Tibial nerve (tissue), 4 donors: ENCODE measurements at regions not wholly inside any gene's neighbourhood (a gene's known extent, or its start where the extent isn't known, plus 50 kb on each side); places are given as distances from the start of the nearest gene placed in this dataset.
A peak's percentile ranks its signal among the peaks of the same experiment; 100 is the strongest.

Experiments used
- DNase-seq, 2 donors: peaks; one replicate each; pipeline ENCODE4 v3.0.0-alpha.2; 2019; ENCODE audit warnings: low spot score in 2 of 2
- H3K27ac ChIP-seq, 4 donors: fragments of 200-600 bp; sonication (generic) in 3 of 4; one replicate each; pipeline ENCODE4 v1.5.1; 2017 to 2019; ENCODE audit warnings: mild to moderate bottlenecking in 1 of 4
- H3K27me3 ChIP-seq, 2 donors: fragments of 200-600 bp; sonication (generic) in 1 of 2; one replicate each; pipeline versions ENCODE4 v1.5.1 to v1.6.0; 2017 to 2019
- H3K36me3 ChIP-seq, 3 donors: fragments of 200-600 bp; sonication (generic); one replicate each; pipeline ENCODE4 v1.5.1; 2018 to 2019
- H3K4me1 ChIP-seq, 4 donors: fragments of 200-600 bp; sonication (generic) in 3 of 4; one replicate each; pipeline ENCODE4 v1.5.1; 2017 to 2019
- H3K4me3 ChIP-seq, 4 donors: fragments of 200-600 bp; sonication (generic) in 3 of 4; one replicate each; pipeline ENCODE4 v1.5.1; 2017 to 2019; ENCODE audit warnings: mild to moderate bottlenecking in 1 of 4, moderate library complexity in 1 of 4
- H3K9me3 ChIP-seq, 4 donors: fragments of 200-600 bp; sonication (generic) in 3 of 4; one replicate each; pipeline ENCODE4 v1.5.1; 2017 to 2019
- EP300 ChIP-seq, 2 donors: sonication (generic); formaldehyde crosslinking; IDR thresholded peaks; one replicate each; pipeline ENCODE4 v1.6.1; 2017; ENCODE audit warnings: antibody characterized with exemption in 2 of 2, mild to moderate bottlenecking in 1 of 2
- POLR2A ChIP-seq, 2 donors: fragments of 450-650 bp; IDR thresholded peaks; one replicate each; pipeline ENCODE4 v1.6.1; 2017; ENCODE audit warnings: antibody characterized with exemption in 2 of 2, mild to moderate bottlenecking in 2 of 2, moderate library complexity in 2 of 2
- WGBS, 2 donors: methylation state at CpG; one replicate each; pipeline ENCODE4 v1.1.5; 2018; 5-methylcytosine and 5-hydroxymethylcytosine counted together
- TF ChIP-seq, protein P1 (sequence below), 5 experiments: fragments of 200-600 bp in 3 of 5; fragments of 450-650 bp in 2 of 5; sonication (generic) in 3 of 5; IDR thresholded peaks; one replicate each; pipeline ENCODE4 v1.5.1; 2016 to 2019; ENCODE audit warnings: antibody characterized with exemption in 5 of 5, mild to moderate bottlenecking in 3 of 5, moderate library complexity in 2 of 5

GRCh38 chr9:109875495-109876129 lies 95.6 kb downstream of the PALM2AKAP2 start:
- no peaks in the 10 kb centered on the region for H3K9me3 ChIP-seq
- WGBS, 2 donors = 63 to 78% methylated on average over 4 of the region's 4 CpGs
- TF ChIP-seq EP300 (IDR thresholded peaks at IDR 0.05) (no peak), POLR2A (IDR thresholded peaks at IDR 0.05) (no peak)
- H3K36me3 ChIP-seq = no peaks in the 10 kb centered on the region
- H3K27ac ChIP-seq = no peak overlapping the region
- no peaks in the 10 kb centered on the region for H3K27me3 ChIP-seq
- H3K4me1 ChIP-seq = no peaks in the 10 kb centered on the region
- H3K4me3 ChIP-seq = no peak overlapping the region
- DNase-seq = no peak

DNA sequence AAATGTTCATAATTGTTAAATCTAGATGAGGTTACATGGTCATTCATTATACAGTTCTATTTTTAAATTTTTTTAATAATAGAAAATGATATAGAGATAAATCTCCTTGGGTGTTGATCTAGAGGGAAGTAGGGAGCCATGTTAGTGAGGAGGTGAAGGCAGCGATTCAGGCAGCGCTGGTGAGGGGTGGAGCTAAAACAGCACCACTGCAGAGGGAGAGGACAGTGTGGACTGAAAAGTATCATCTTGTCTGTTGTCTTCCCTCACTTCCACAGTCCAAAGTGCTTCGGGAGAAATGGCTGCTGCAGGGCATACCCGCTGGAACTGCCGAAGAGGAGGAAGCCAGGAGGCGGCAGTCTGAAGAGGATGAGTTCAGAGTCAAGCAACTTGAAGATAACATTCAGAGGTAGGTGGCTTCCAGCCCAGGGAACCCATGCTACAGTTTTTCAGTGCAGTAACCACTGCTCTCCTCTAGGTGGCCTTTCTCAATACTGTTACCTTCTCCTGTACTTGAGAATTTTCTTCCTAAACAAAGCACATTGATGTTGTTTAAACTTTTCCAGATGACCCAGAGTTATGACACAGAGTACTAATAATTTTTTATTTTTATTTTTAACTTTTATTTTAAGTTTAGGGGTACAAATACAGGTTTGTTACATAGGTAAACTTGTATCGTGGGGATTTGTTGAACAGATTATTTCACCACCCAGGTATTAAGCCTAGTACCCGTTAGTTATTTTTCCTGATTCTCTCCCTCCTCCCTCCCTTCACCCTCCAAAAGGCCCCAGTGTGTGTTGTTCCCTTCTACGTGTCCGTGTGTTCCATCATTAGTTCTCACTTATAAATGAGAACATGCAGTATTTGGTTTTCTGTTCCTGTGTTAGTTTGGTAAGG lies 100.5 kb downstream of the PALM2AKAP2 start:
- no peak for DNase-seq
- TF ChIP-seq EP300 (IDR thresholded peaks at IDR 0.05) (no peak), POLR2A (IDR thresholded peaks at IDR 0.05) (no peak)
- TF ChIP-seq, protein P1, sequence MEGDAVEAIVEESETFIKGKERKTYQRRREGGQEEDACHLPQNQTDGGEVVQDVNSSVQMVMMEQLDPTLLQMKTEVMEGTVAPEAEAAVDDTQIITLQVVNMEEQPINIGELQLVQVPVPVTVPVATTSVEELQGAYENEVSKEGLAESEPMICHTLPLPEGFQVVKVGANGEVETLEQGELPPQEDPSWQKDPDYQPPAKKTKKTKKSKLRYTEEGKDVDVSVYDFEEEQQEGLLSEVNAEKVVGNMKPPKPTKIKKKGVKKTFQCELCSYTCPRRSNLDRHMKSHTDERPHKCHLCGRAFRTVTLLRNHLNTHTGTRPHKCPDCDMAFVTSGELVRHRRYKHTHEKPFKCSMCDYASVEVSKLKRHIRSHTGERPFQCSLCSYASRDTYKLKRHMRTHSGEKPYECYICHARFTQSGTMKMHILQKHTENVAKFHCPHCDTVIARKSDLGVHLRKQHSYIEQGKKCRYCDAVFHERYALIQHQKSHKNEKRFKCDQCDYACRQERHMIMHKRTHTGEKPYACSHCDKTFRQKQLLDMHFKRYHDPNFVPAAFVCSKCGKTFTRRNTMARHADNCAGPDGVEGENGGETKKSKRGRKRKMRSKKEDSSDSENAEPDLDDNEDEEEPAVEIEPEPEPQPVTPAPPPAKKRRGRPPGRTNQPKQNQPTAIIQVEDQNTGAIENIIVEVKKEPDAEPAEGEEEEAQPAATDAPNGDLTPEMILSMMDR (IDR thresholded peaks at IDR 0.05) = peak in 2 of 5 experiments; percentile 54 to 59
- 76 to 85% methylated on average over 10 of the region's 10 CpGs for WGBS, 2 donors

DNA sequence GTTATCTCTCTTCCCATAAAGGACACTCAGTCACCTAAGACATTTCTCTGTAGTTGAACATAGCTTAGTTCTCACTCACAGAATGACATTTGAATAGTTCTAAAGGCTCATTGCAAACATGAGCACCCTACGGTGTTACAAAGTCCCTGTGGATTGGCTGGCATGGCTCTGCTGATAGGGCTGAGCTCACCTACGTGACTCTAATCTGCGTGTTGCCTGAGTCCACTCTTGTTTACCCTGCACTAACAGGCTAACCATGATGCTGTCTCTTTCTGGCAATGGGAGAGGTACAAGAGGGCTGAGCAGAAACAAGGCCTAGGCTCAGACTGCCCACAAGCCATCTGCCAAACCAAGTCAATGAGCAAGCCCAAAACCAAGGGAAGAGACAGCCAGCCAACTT lies 103.6 kb downstream of the PALM2AKAP2 start:
- Histone ChIP-seq H3K36me3 (no peaks in the 10 kb centered on the region), H3K27me3 (no peaks in the 10 kb centered on the region), H3K27ac (no peak overlapping the region), H3K9me3 (no peaks in the 10 kb centered on the region), H3K4me3 (no peak overlapping the region), H3K4me1 (peaks cover 0 to 16% (median 5%) of the 10 kb centered on the region in 4 donors)
- TF ChIP-seq, protein P1 (IDR thresholded peaks at IDR 0.05) = no peak
- TF ChIP-seq EP300 (IDR thresholded peaks at IDR 0.05) = no peak
- no peak for TF ChIP-seq POLR2A (IDR thresholded peaks at IDR 0.05)
- WGBS, 2 donors = 97 to 100% methylated on average over 3 of the region's 3 CpGs
- DNase-seq = no peak

More for the DNA sequence above, 100.5 kb downstream of the PALM2AKAP2 start:
- Histone ChIP-seq H3K27me3 (no peaks in the 10 kb centered on the region), H3K4me1 (no peaks in the 10 kb centered on the region), H3K9me3 (no peaks in the 10 kb centered on the region), H3K36me3 (no peaks in the 10 kb centered on the region), H3K4me3 (no peak overlapping the region), H3K27ac (no peak overlapping the region)

DNA sequence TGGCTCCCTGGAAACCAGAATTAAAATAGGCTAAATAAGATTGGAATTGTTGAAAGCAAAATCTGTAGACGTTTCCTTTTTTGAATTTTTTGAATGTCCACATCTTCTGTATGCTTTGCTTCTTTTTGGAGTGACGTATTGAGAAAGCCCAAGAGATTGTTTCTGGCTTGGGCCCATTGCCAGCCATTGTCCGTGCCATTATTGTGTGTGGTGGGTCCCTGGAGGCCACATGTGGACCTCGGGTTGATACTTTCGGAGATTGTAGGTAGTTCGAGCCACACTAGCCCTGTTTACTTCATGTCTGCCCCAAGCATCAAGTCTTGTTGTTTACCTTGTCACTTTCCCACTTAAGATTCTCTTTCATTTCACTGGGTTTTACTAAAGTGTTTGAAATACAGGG lies 106.0 kb downstream of the PALM2AKAP2 start:
- TF ChIP-seq POLR2A (IDR thresholded peaks at IDR 0.05) (no peak), EP300 (IDR thresholded peaks at IDR 0.05) (no peak)
- TF ChIP-seq, protein P1 (IDR thresholded peaks at IDR 0.05) = no peak
- no peak overlapping the region for H3K4me3 ChIP-seq
- peaks cover 0 to 19% (median 5%) of the 10 kb centered on the region in 4 donors for H3K4me1 ChIP-seq
- H3K27me3 ChIP-seq = no peaks in the 10 kb centered on the region
- H3K9me3 ChIP-seq = no peaks in the 10 kb centered on the region
- H3K27ac ChIP-seq = no peak overlapping the region
- H3K36me3 ChIP-seq = no peaks in the 10 kb centered on the region
- 30 to 47% methylated on average over 6 of the region's 6 CpGs for WGBS, 2 donors
- DNase-seq = no peak

- DNase-seq = no peak
- Histone ChIP-seq H3K27ac (no peak overlapping the region), H3K4me1 (peaks cover 0 to 19% (median 5%) of the 10 kb centered on the region in 4 donors), H3K9me3 (no peaks in the 10 kb centered on the region), H3K27me3 (no peaks in the 10 kb centered on the region), H3K36me3 (no peaks in the 10 kb centered on the region), H3K4me3 (no peak overlapping the region)
- TF ChIP-seq EP300 (IDR thresholded peaks at IDR 0.05) (no peak), POLR2A (IDR thresholded peaks at IDR 0.05) (no peak)
- TF ChIP-seq, protein P1 (IDR thresholded peaks at IDR 0.05) = no peak
- WGBS, 2 donors = 56 to 73% methylated on average over 3 of the region's 3 CpGs
Observed at GRCh38 chr9:109886617-109887016, 106.6 kb downstream of the PALM2AKAP2 start.
